K562 (cell line): ENCODE measurements at regions not wholly inside any gene's neighbourhood (a gene's known extent, or its start where the extent isn't known, plus 50 kb on each side); places are given as distances from the start of the nearest gene placed in this dataset.

Source experiments
- CC2D1A ChIP-seq: fragments of 450-650 bp; IDR thresholded peaks from 2 replicates; pipeline ENCODE4 v1.6.1; 2017; ENCODE audit warnings: mild to moderate bottlenecking
- CEBPZ ChIP-seq: fragments of 150-350 bp; IDR thresholded peaks from 2 replicates; pipeline ENCODE4 v1.6.1; 2014; ENCODE audit warnings: low read depth, mild to moderate bottlenecking, low read length, borderline replicate concordance
- DMBX1 ChIP-seq: fragments of 250-450 bp; sonication (Bioruptor Pico); IDR thresholded peaks from 2 replicates; pipeline ENCODE4 v1.8.0; 2022; ENCODE audit warnings: inconsistent platforms, mild to moderate bottlenecking, moderate library complexity, borderline replicate concordance
- E2F1 ChIP-seq: sonication (generic); formaldehyde crosslinking; IDR thresholded peaks from 2 replicates; pipeline ENCODE4 v1.8.1; 2023; ENCODE audit warnings: mild to moderate bottlenecking, missing genetic modification reagents, moderate library complexity
- HSF4 ChIP-seq: fragments of 250-450 bp; sonication (Bioruptor Pico); IDR thresholded peaks from 2 replicates; pipeline ENCODE4 v2.1.2; 2022; ENCODE audit warnings: mild to moderate bottlenecking, moderate library complexity, borderline replicate concordance
- ILF3 ChIP-seq: fragments of 450-650 bp; IDR thresholded peaks from 2 replicates; pipeline ENCODE4 v1.6.1; 2018; ENCODE audit warnings: antibody characterized with exemption, mild to moderate bottlenecking, moderate library complexity, borderline replicate concordance
- KDM4B ChIP-seq, 2 experiments: fragments of 450-650 bp in 1 of 2; sonication (generic) in 1 of 2; IDR thresholded peaks; 2 replicates each; pipeline ENCODE4 v1.6.1; 2016 to 2017; ENCODE audit warnings: borderline replicate concordance in 2 of 2, antibody characterized with exemption in 1 of 2, low read depth in 1 of 2, mild to moderate bottlenecking in 1 of 2
- NCOA6 ChIP-seq: fragments of 450-650 bp; IDR thresholded peaks from 2 replicates; pipeline ENCODE4 v1.6.1; 2017; ENCODE audit warnings: mild to moderate bottlenecking
- NR2F6 ChIP-seq: fragments of 450-650 bp; formaldehyde crosslinking; IDR thresholded peaks from 2 replicates; pipeline ENCODE4 v1.4.0; 2020; ENCODE audit warnings: mild to moderate bottlenecking
- POLR2G ChIP-seq: fragments of 200-400 bp; formaldehyde crosslinking; IDR thresholded peaks from 2 replicates; pipeline ENCODE4 v1.6.1; 2017; ENCODE audit warnings: low read depth, mild to moderate bottlenecking, antibody characterized with exemption, low read length, moderate library complexity
- REST ChIP-seq, 2 experiments: fragments of 450-650 bp; formaldehyde crosslinking in 1 of 2; IDR thresholded peaks; 2 replicates each; pipeline versions ENCODE4 v1.4.0 to v1.6.1; 2014 to 2020; ENCODE audit warnings: mild to moderate bottlenecking in 2 of 2, borderline replicate concordance in 1 of 2, low read depth in 1 of 2
- TARDBP ChIP-seq: fragments of 450-650 bp; IDR thresholded peaks from 2 replicates; pipeline ENCODE4 v1.6.1; 2016
- ZNF436 ChIP-seq: fragments of 250-450, 450-650 bp; sonication (Bioruptor Pico); formaldehyde crosslinking; IDR thresholded peaks from 2 replicates; pipeline ENCODE4 v1.7.0; 2020; ENCODE audit warnings: mild to moderate bottlenecking
- ZNF444 ChIP-seq: fragments of 250-450 bp; sonication (Bioruptor Pico); IDR thresholded peaks from 2 replicates; pipeline ENCODE4 v1.4.0; 2020; ENCODE audit warnings: mild to moderate bottlenecking, moderate library complexity

- TF ChIP-seq E2F1 (CRISPR knock-in tag) (peak; percentile 72; the same call in 1 of the 2 replicates), DMBX1 (CRISPR knock-in tag) (0 out of 2 replicates have a peak, but pooled peaks have one; percentile 76), REST (IDR thresholded peaks at IDR 0.05; ENCODE audit: borderline replicate concordance) (no peak), REST (CRISPR knock-in tag; IDR thresholded peaks at IDR 0.05; ENCODE audit: low read depth) (0 out of 2 replicates have a peak, but pooled peaks have one; percentile 20), CC2D1A (0 out of 2 replicates have a peak, but pooled peaks have one; percentile 22), ZNF444 (0 out of 2 replicates have a peak, but pooled peaks have one; percentile 26), NR2F6 (CRISPR knock-in tag) (no peak), ZNF436 (CRISPR knock-in tag) (0 out of 2 replicates have a peak, but pooled peaks have one; percentile 42), HSF4 (no peak), ILF3 (peak; percentile 91), POLR2G (peak; percentile 39), NCOA6 (no peak), TARDBP (peak; percentile 86; the same call in 1 of the 2 replicates), KDM4B (IDR thresholded peaks at IDR 0.05; ENCODE audit: borderline replicate concordance in 2 of 2, low read depth in 1 of 2) (no peak), CEBPZ (no peak)
Observed at GRCh38 chr6:27553123-27553904, 80.4 kb upstream of the ZNF184 start (continued).
